GM23338 (cell line): ENCODE measurements at regions not wholly inside any gene's neighbourhood (a gene's known extent, or its start where the extent isn't known, plus 50 kb on each side); places are given as distances from the start of the nearest gene placed in this dataset.

Source experiments
- ATAC-seq: fragments of 200-7000 bp; cut with Tn5 transposase; 3 replicates; pipeline ENCODE4 v1.9.1; 2020
- DNase-seq: peaks from one replicate; pipeline ENCODE4 v3.0.0-alpha.2; 2015; ENCODE audit warnings: low spot score
- H2AFZ ChIP-seq: fragments of 200-600 bp; sonication (generic); 2 replicates; pipeline ENCODE4 v1.8.0; 2016; ENCODE audit warnings: antibody characterized with exemption, mild to moderate bottlenecking, moderate library complexity
- H3F3A ChIP-seq: fragments of 200-600 bp; sonication (generic); replicated peaks from 2 replicates; pipeline ENCODE4 v1.8.0; 2017; ENCODE audit warnings: antibody characterized with exemption, mixed run types, low read depth
- H3K27ac ChIP-seq: fragments of 200-600 bp; sonication (generic); 2 replicates; pipeline ENCODE4 v1.6.1; 2016; ENCODE audit warnings: low read depth
- H3K27me3 ChIP-seq: fragments of 200-600 bp; sonication (generic); 2 replicates; pipeline ENCODE4 v1.8.0; 2016; ENCODE audit warnings: mild to moderate bottlenecking, mixed run types, moderate library complexity; ENCODE audit not compliant: insufficient read depth
- H3K36me3 ChIP-seq: fragments of 200-600 bp; sonication (generic); 2 replicates; pipeline ENCODE4 v1.8.0; 2016; ENCODE audit warnings: mild to moderate bottlenecking; ENCODE audit not compliant: insufficient read depth
- H3K4me1 ChIP-seq: fragments of 200-600 bp; sonication (generic); 2 replicates; pipeline ENCODE4 v1.8.0; 2016; ENCODE audit warnings: mild to moderate bottlenecking, moderate library complexity; ENCODE audit not compliant: insufficient read depth
- H3K4me2 ChIP-seq: fragments of 200-600 bp; sonication (generic); 2 replicates; pipeline ENCODE4 v1.7.1; 2017; ENCODE audit warnings: mixed run types
- H3K4me3 ChIP-seq: fragments of 200-600 bp; sonication (generic); 2 replicates; pipeline ENCODE4 v1.6.1; 2016; ENCODE audit warnings: mixed run types
- H3K79me2 ChIP-seq: fragments of 200-600 bp; sonication (generic); replicated peaks from 2 replicates; pipeline ENCODE4 v1.8.0; 2017; ENCODE audit warnings: mild to moderate bottlenecking; ENCODE audit not compliant: insufficient read depth
- H3K9me2 ChIP-seq: fragments of 200-600 bp; sonication (generic); 2 replicates; pipeline ENCODE4 v1.8.0; 2017; ENCODE audit not compliant: insufficient read depth
- H4K20me1 ChIP-seq: fragments of 200-600 bp; sonication (generic); replicated peaks from 2 replicates; pipeline ENCODE4 v1.8.0; 2017; ENCODE audit warnings: mild to moderate bottlenecking; ENCODE audit not compliant: insufficient read depth
- H3K27ac Mint-ChIP-seq: 2 replicates; pipeline ENCODE4 v1.8.0; 2020; ENCODE audit warnings: inconsistent platforms, mild to moderate bottlenecking, moderate library complexity, mixed read lengths
- H3K27me3 Mint-ChIP-seq: 3 replicates; pipeline ENCODE4 v1.8.0; 2022; ENCODE audit warnings: low read depth, mild to moderate bottlenecking, moderate library complexity, mixed read lengths, inconsistent platforms; ENCODE audit not compliant: insufficient read depth, poor library complexity
- H3K36me3 Mint-ChIP-seq: 3 replicates; pipeline ENCODE4 v1.8.0; 2021; ENCODE audit warnings: low read depth, mild to moderate bottlenecking, inconsistent platforms, moderate library complexity, mixed read lengths
- H3K4me1 Mint-ChIP-seq: 3 replicates; pipeline ENCODE4 v1.8.0; 2020; ENCODE audit warnings: mild to moderate bottlenecking, inconsistent platforms, mixed read lengths
- H3K4me3 Mint-ChIP-seq: 3 replicates; pipeline ENCODE4 v1.8.0; 2021; ENCODE audit warnings: moderate library complexity, mild to moderate bottlenecking, inconsistent platforms, mixed read lengths
- H3K9me3 Mint-ChIP-seq: 3 replicates; pipeline ENCODE4 v1.8.0; 2020; ENCODE audit warnings: moderate library complexity, mild to moderate bottlenecking, inconsistent platforms, mixed read lengths
- CREB1 ChIP-seq: fragments of 250-450 bp; sonication (Bioruptor Pico); IDR thresholded peaks from 2 replicates; pipeline ENCODE4 v1.5.0; 2020; ENCODE audit warnings: low read depth, mild to moderate bottlenecking, moderate library complexity
- ETS1 ChIP-seq: IDR thresholded peaks from 2 replicates; pipeline ENCODE4 v1.6.1; 2016; ENCODE audit warnings: antibody characterized with exemption
- EZH2 ChIP-seq: fragments of 200-600 bp; sonication (generic); IDR thresholded peaks from one replicate; pipeline ENCODE4 v1.8.0; 2017; ENCODE audit warnings: antibody characterized with exemption, mild to moderate bottlenecking, low read depth; ENCODE audit not compliant: unreplicated experiment
- EZH2phosphoT487 ChIP-seq: fragments of 200-600 bp; sonication (generic); IDR thresholded peaks from one replicate; pipeline ENCODE4 v1.8.1; 2018; ENCODE audit warnings: antibody characterized with exemption; ENCODE audit not compliant: unreplicated experiment
- JUNB ChIP-seq: IDR thresholded peaks from one replicate; pipeline ENCODE4 v1.6.1; 2016; ENCODE audit warnings: antibody characterized with exemption; ENCODE audit not compliant: unreplicated experiment
- NANOG ChIP-seq: IDR thresholded peaks from 2 replicates; pipeline ENCODE4 v1.6.1; 2016; ENCODE audit warnings: antibody characterized with exemption, borderline replicate concordance
- POLR2AphosphoS5 ChIP-seq: IDR thresholded peaks from 2 replicates; pipeline ENCODE4 v1.6.1; 2016; ENCODE audit warnings: antibody characterized with exemption, low read depth
- REST ChIP-seq: IDR thresholded peaks from one replicate; pipeline ENCODE4 v1.6.1; 2018; ENCODE audit warnings: antibody characterized with exemption; ENCODE audit not compliant: unreplicated experiment
- STAT1 ChIP-seq: IDR thresholded peaks from one replicate; pipeline ENCODE4 v1.6.1; 2016; ENCODE audit warnings: antibody characterized with exemption; ENCODE audit not compliant: unreplicated experiment
- ZNF114 ChIP-seq: fragments of 250-450 bp; sonication (Bioruptor Pico); IDR thresholded peaks from 2 replicates; pipeline ENCODE4 v1.5.0; 2020; ENCODE audit warnings: mild to moderate bottlenecking, moderate library complexity
- ZNF331 ChIP-seq: fragments of 250-450 bp; sonication (Bioruptor Pico); IDR thresholded peaks from 2 replicates; pipeline ENCODE4 v1.5.0; 2020; ENCODE audit warnings: low read depth, mild to moderate bottlenecking, moderate library complexity
- ZNF462 ChIP-seq: fragments of 250-450 bp; sonication (Bioruptor Pico); IDR thresholded peaks from 2 replicates; pipeline ENCODE4 v1.5.0; 2020; ENCODE audit warnings: mild to moderate bottlenecking, moderate library complexity
- TF ChIP-seq, protein P1 (sequence below), 2 experiments: fragments of 200-600 bp in 1 of 2; sonication (generic) in 1 of 2; conservative IDR thresholded peaks; 2 replicates each; pipeline versions ENCODE4 v1.5.1 to v1.6.1; 2016 to 2017; ENCODE audit warnings: antibody characterized with exemption in 2 of 2, low read depth in 2 of 2, mild to moderate bottlenecking in 2 of 2, moderate library complexity in 1 of 2

DNA sequence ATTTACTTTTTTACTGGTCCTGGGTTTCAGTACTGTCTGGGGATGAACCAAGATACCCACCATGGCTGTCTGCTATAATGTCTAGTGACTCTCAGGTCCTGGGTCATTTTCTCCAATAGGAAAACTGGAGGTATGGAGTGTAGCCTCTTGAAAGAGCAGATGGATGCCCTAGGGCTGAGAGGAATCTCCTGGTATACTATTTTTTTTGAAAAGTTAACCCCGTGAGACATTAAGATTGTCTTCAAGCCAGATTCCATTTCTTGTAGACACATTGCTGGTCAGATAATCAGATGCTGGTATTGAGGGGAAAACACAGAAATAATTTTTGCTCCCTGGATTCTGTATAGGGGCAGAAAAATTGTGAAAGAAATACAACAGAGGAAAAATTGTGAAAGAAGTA, 97.3 kb downstream of the ZNF680 start:
- TF ChIP-seq CREB1 (CRISPR knock-in tag) = no peak
- TF ChIP-seq REST = no peak
- no peak for TF ChIP-seq ZNF331 (CRISPR knock-in tag)
- no peak for TF ChIP-seq EZH2phosphoT487
- TF ChIP-seq ZNF114 (CRISPR knock-in tag) = no peak
- TF ChIP-seq ZNF462 (CRISPR knock-in tag) = no peak
- no peak for TF ChIP-seq NANOG
- TF ChIP-seq EZH2 = no peak
- no peak for TF ChIP-seq ETS1
- no peak for TF ChIP-seq POLR2AphosphoS5
- no peak for TF ChIP-seq STAT1
- TF ChIP-seq JUNB = no peak
- TF ChIP-seq, protein P1, sequence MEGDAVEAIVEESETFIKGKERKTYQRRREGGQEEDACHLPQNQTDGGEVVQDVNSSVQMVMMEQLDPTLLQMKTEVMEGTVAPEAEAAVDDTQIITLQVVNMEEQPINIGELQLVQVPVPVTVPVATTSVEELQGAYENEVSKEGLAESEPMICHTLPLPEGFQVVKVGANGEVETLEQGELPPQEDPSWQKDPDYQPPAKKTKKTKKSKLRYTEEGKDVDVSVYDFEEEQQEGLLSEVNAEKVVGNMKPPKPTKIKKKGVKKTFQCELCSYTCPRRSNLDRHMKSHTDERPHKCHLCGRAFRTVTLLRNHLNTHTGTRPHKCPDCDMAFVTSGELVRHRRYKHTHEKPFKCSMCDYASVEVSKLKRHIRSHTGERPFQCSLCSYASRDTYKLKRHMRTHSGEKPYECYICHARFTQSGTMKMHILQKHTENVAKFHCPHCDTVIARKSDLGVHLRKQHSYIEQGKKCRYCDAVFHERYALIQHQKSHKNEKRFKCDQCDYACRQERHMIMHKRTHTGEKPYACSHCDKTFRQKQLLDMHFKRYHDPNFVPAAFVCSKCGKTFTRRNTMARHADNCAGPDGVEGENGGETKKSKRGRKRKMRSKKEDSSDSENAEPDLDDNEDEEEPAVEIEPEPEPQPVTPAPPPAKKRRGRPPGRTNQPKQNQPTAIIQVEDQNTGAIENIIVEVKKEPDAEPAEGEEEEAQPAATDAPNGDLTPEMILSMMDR (conservative IDR thresholded peaks at IDR 0.05; ENCODE audit: low read depth in 2 of 2) = no peak
- ATAC-seq (no peak), DNase-seq (no peak)
- Mint-ChIP-seq H3K9me3 (peaks cover 87% of the 10 kb centered on the region), H3K27ac (no peak overlapping the region), H3K4me3 (no peak overlapping the region), H3K36me3 (peaks cover 22% of the 10 kb centered on the region), H3K4me1 (no peaks in the 10 kb centered on the region), H3K27me3 (no peaks in the 10 kb centered on the region)
- Histone ChIP-seq H3K4me1 (no peaks in the 10 kb centered on the region), H3K79me2 (no peaks in the 10 kb centered on the region), H3K36me3 (no peaks in the 10 kb centered on the region; the same call in 1 of the 2 replicates), H3F3A (no peaks in the 10 kb centered on the region), H3K4me2 (no peak overlapping the region), H2AFZ (no peak overlapping the region), H3K4me3 (no peak overlapping the region), H3K27me3 (no peaks in the 10 kb centered on the region), H3K9me2 (no peaks in the 10 kb centered on the region), H4K20me1 (no peaks in the 10 kb centered on the region), H3K27ac (no peak overlapping the region)
